GM18520 (cell line): ENCODE measurements at regions not wholly inside any gene's neighbourhood (a gene's known extent, or its start where the extent isn't known, plus 50 kb on each side); places are given as distances from the start of the nearest gene placed in this dataset.

Experiments
- ATAC-seq: cut with Tn5 transposase; IDR thresholded peaks from one replicate; pipeline ENCODE4 v1.9.1; 2021; ENCODE audit not compliant: unreplicated experiment

- ATAC-seq = no peak
Measured at GRCh38 chr1:94708299-94708685, 111.9 kb upstream of the SLC44A3 start.

- ATAC-seq = no peak
Measured at GRCh38 chr1:94707321-94708298, 112.5 kb upstream of the SLC44A3 start.

- no peak for ATAC-seq
Measured at GRCh38 chr1:94702442-94702815, 117.7 kb upstream of the SLC44A3 start.

GRCh38 chr1:94701796-94702441, 118.2 kb upstream of the SLC44A3 start:
- no peak for ATAC-seq

GRCh38 chr1:94698759-94699502, 121.2 kb upstream of the SLC44A3 start:
- no peak for ATAC-seq

- ATAC-seq = no peak
Measured at GRCh38 chr1:94698356-94698755, 121.8 kb upstream of the SLC44A3 start.

- ATAC-seq = no peak
Measured at GRCh38 chr1:94697839-94698238, 122.3 kb upstream of the SLC44A3 start.

- ATAC-seq = no peak
Measured at GRCh38 chr1:94694226-94694915, 125.8 kb upstream of the SLC44A3 start.

- no peak for ATAC-seq
Measured at GRCh38 chr1:94693435-94693834, 126.7 kb upstream of the SLC44A3 start.

- no peak for ATAC-seq
Measured at GRCh38 chr1:94693029-94693428, 127.1 kb upstream of the SLC44A3 start.

- ATAC-seq = no peak
Measured at GRCh38 chr1:94688646-94689045, 131.5 kb upstream of the SLC44A3 start.

- ATAC-seq = no peak
Measured at GRCh38 chr1:94686882-94687281, 133.3 kb upstream of the SLC44A3 start.

GRCh38 chr1:94684690-94685250, 135.4 kb upstream of the SLC44A3 start:
- no peak for ATAC-seq

- ATAC-seq = no peak
Measured at GRCh38 chr1:94683886-94684285, 136.3 kb upstream of the SLC44A3 start.

GRCh38 chr1:94680039-94680377, 138.4 kb upstream of the F3 start:
- ATAC-seq = no peak

- ATAC-seq = no peak
Measured at GRCh38 chr1:94679332-94680038, 137.9 kb upstream of the F3 start.

- no peak for ATAC-seq
Measured at GRCh38 chr1:94678202-94678848, 136.8 kb upstream of the F3 start.

- no peak for ATAC-seq
Measured at GRCh38 chr1:94677714-94678113, 136.2 kb upstream of the F3 start.

- ATAC-seq = no peak
Measured at GRCh38 chr1:94677087-94677486, 135.5 kb upstream of the F3 start.

GRCh38 chr1:94676686-94677085, 135.1 kb upstream of the F3 start:
- no peak for ATAC-seq
